ENCODE measurements at regions not wholly inside any gene's neighbourhood (a gene's known extent, or its start where the extent isn't known, plus 50 kb on each side); places are given as distances from the start of the nearest gene placed in this dataset.

DNA sequence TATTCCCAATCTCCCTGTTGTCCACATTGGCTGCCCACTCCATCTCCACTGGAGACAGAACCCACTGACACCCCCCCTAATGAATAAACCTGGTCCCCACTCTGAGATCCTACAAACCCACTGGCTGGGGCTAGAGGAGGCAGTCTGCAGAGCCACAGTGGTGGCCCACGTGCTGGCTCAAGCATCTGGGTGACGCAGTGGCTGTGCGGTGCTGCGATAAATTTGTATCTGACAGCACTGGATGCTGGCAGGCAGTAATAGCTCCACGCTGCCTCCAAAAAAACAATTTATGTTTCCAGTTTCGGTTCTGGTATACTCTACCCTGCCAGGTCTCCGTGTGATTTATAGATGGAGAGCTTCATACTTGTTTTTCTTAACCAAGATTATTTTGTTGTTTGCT, 87.1 kb upstream of the SYNDIG1 start:
- no peaks in the 10 kb centered on the region for H3K27me3 ChIP-seq (ENCODE audit: control insufficient read depth in 1 of 2, insufficient read depth in 2 of 2, low read length in 2 of 2)
- ATAC-seq (ENCODE audit: poor library complexity) (no peak), DNase-seq (no peak)
- TF ChIP-seq, protein P1, sequence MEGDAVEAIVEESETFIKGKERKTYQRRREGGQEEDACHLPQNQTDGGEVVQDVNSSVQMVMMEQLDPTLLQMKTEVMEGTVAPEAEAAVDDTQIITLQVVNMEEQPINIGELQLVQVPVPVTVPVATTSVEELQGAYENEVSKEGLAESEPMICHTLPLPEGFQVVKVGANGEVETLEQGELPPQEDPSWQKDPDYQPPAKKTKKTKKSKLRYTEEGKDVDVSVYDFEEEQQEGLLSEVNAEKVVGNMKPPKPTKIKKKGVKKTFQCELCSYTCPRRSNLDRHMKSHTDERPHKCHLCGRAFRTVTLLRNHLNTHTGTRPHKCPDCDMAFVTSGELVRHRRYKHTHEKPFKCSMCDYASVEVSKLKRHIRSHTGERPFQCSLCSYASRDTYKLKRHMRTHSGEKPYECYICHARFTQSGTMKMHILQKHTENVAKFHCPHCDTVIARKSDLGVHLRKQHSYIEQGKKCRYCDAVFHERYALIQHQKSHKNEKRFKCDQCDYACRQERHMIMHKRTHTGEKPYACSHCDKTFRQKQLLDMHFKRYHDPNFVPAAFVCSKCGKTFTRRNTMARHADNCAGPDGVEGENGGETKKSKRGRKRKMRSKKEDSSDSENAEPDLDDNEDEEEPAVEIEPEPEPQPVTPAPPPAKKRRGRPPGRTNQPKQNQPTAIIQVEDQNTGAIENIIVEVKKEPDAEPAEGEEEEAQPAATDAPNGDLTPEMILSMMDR (IDR thresholded peaks at IDR 0.05), result no peak
- H3K27me3 Mint-ChIP-seq, result no peaks in the 10 kb centered on the region
- H3K27ac Mint-ChIP-seq, result no peak overlapping the region
- H3K36me3 Mint-ChIP-seq (ENCODE audit: low read depth), result no peaks in the 10 kb centered on the region
- no peaks in the 10 kb centered on the region for H3K9me3 Mint-ChIP-seq
- intact Hi-C loops (cut with DNase I, micrococcal nuclease), result loop anchor here in 1 of 2 experiments (10.0 kb wide), 1 partner anchor 58 kb away; no protein-coding TSS in a partner anchor
- no peaks in the 10 kb centered on the region for H3K4me1 ChIP-seq (ENCODE audit: insufficient read depth, low read length)
- H3K36me3 ChIP-seq (ENCODE audit: insufficient read depth, low read length), result no peaks in the 10 kb centered on the region
- no peak overlapping the region for H3K4me3 ChIP-seq (ENCODE audit: low read length)
- no peak overlapping the region for H3K4me3 Mint-ChIP-seq
- POLR2A ChIA-PET, result no interaction called here
- no peak overlapping the region for H3K27ac ChIP-seq (ENCODE audit: low read depth in 1 of 2, low read length in 2 of 2)
- no peaks in the 10 kb centered on the region for H3K9me3 ChIP-seq (ENCODE audit: control insufficient read depth in 1 of 2, insufficient read depth in 1 of 2, low read length in 2 of 2)
- CTCF ChIA-PET, result no interaction called here
- peaks cover 14% of the 10 kb centered on the region for H3K4me1 Mint-ChIP-seq (ENCODE audit: low read depth)

DNA sequence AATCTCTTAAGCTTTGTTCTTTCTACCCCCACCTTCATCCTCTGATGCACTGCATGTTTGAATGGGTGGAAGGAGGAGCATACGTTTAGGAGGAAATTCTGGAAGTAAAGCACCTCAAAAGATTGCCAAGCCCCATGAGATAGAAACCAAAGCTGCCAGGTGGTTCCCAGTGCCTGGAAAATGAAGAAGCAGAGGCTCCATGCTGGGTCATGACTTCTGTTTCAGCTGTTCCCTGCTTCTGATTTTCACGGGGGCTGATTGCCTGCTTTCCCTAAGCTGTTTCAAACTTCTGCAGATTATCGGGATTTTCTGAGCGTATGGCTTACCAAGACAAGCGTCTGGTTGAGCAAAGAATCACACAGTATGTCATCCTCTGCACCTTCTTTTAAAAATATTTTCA, 87.5 kb upstream of the SYNDIG1 start:
- ATAC-seq (ENCODE audit: poor library complexity), result no peak
- H3K36me3 Mint-ChIP-seq (ENCODE audit: low read depth), result no peaks in the 10 kb centered on the region
- H3K27ac ChIP-seq (ENCODE audit: low read depth in 1 of 2, low read length in 2 of 2), result no peak overlapping the region
- no peaks in the 10 kb centered on the region for H3K27me3 ChIP-seq (ENCODE audit: control insufficient read depth in 1 of 2, insufficient read depth in 2 of 2, low read length in 2 of 2)
- H3K27ac Mint-ChIP-seq, result no peak overlapping the region
- no peaks in the 10 kb centered on the region for H3K9me3 ChIP-seq (ENCODE audit: control insufficient read depth in 1 of 2, insufficient read depth in 1 of 2, low read length in 2 of 2)
- H3K4me3 Mint-ChIP-seq, result no peak overlapping the region
- peaks cover 9% of the 10 kb centered on the region for H3K4me1 Mint-ChIP-seq (ENCODE audit: low read depth)
- DNase-seq, result no peak
- intact Hi-C loops (cut with DNase I, micrococcal nuclease), result loop anchor here in 1 of 2 experiments (10.0 kb wide), 1 partner anchor 57 kb away; no protein-coding TSS in a partner anchor
- TF ChIP-seq, protein P1 (IDR thresholded peaks at IDR 0.05), result no peak
- no peaks in the 10 kb centered on the region for H3K4me1 ChIP-seq (ENCODE audit: insufficient read depth, low read length)
- no peaks in the 10 kb centered on the region for H3K36me3 ChIP-seq (ENCODE audit: insufficient read depth, low read length)
- no peak overlapping the region for H3K4me3 ChIP-seq (ENCODE audit: low read length)
- CTCF ChIA-PET, result no interaction called here
- H3K9me3 Mint-ChIP-seq, result no peaks in the 10 kb centered on the region
- POLR2A ChIA-PET, result no interaction called here
- no peaks in the 10 kb centered on the region for H3K27me3 Mint-ChIP-seq

DNA sequence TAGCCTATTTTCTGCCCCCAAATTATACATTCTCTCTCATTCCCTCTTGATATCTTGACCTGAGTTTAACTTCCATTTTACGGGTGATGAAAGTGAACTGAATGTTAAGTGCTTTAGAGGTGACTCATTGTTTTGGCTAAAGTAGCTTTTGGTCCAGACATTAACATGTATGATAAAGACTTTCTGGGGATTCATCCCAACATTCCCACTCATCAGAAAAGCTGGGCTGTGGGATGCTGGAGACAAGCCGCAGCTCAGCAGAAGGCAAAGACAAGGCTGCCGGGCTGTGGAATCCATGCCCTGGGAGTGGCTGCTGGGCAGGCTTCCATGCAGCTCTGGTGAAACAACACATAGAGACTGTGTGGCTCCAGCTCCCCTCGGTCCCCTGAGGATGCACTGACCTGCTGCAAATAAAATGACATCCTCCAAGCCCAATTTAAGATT, 89.9 kb upstream of the SYNDIG1 start:
- H3K4me1 Mint-ChIP-seq (ENCODE audit: low read depth), result no peaks in the 10 kb centered on the region
- CTCF ChIA-PET, result no interaction called here

More for the DNA sequence above, 89.9 kb upstream of the SYNDIG1 start:
- no peaks in the 10 kb centered on the region for H3K4me1 ChIP-seq (ENCODE audit: insufficient read depth, low read length)
- no peak for DNase-seq
- intact Hi-C loops (cut with DNase I, micrococcal nuclease), result no loop called here
- Mint-ChIP-seq H3K27ac (no peak overlapping the region), H3K4me3 (no peak overlapping the region), H3K27me3 (no peaks in the 10 kb centered on the region), H3K36me3 (ENCODE audit: low read depth) (no peaks in the 10 kb centered on the region), H3K9me3 (no peaks in the 10 kb centered on the region)
- POLR2A ChIA-PET, result no interaction called here
- H3K9me3 ChIP-seq (ENCODE audit: control insufficient read depth in 1 of 2, insufficient read depth in 1 of 2, low read length in 2 of 2), result no peaks in the 10 kb centered on the region
- H3K27ac ChIP-seq (ENCODE audit: low read depth in 1 of 2, low read length in 2 of 2), result no peak overlapping the region
- ATAC-seq (ENCODE audit: poor library complexity), result no peak
- H3K4me3 ChIP-seq (ENCODE audit: low read length), result no peak overlapping the region
- H3K36me3 ChIP-seq (ENCODE audit: insufficient read depth, low read length), result no peaks in the 10 kb centered on the region
- H3K27me3 ChIP-seq (ENCODE audit: control insufficient read depth in 1 of 2, insufficient read depth in 2 of 2, low read length in 2 of 2), result no peaks in the 10 kb centered on the region
- TF ChIP-seq, protein P1 (IDR thresholded peaks at IDR 0.05), result no peak

Measured in CD4-positive, alpha-beta T cell (primary cell).